BE2C (cell line): ENCODE measurements at regions not wholly inside any gene's neighbourhood (a gene's known extent, or its start where the extent isn't known, plus 50 kb on each side); places are given as distances from the start of the nearest gene placed in this dataset.

Experiments used
- DNase-seq: peaks from one replicate; pipeline ENCODE4 v3.0.0-alpha.2; 2020
- H3K27me3 ChIP-seq: fragments of 250-450 bp; sonication (Bioruptor Pico); 2 replicates; pipeline ENCODE4 v1.5.1; 2020; ENCODE audit warnings: mild to moderate bottlenecking
- H3K36me3 ChIP-seq: fragments of 250-450 bp; sonication (Bioruptor Pico); 2 replicates; pipeline ENCODE4 v1.5.1; 2020; ENCODE audit warnings: mild to moderate bottlenecking
- H3K4me1 ChIP-seq: fragments of 250-450 bp; sonication (Bioruptor Pico); 2 replicates; pipeline ENCODE4 v1.5.1; 2020
- H3K4me3 ChIP-seq: 2 replicates; pipeline ENCODE4 v1.5.1; 2011; ENCODE audit warnings: low read depth, low read length
- H3K9me3 ChIP-seq: fragments of 250-450 bp; sonication (Bioruptor Pico); 2 replicates; pipeline ENCODE4 v1.5.1; 2020
- CTCF ChIP-seq: IDR thresholded peaks from 2 replicates; pipeline ENCODE4 v1.5.1; 2012; ENCODE audit warnings: mild to moderate bottlenecking, low read depth, low read length

GRCh38 chr1:69252696-69253095, 315.0 kb upstream of the LRRC7 start:
- TF ChIP-seq CTCF = no peak
- Histone ChIP-seq H3K4me1 (no peaks in the 10 kb centered on the region), H3K9me3 (no peaks in the 10 kb centered on the region), H3K27me3 (no peaks in the 10 kb centered on the region), H3K4me3 (no peak overlapping the region), H3K36me3 (no peaks in the 10 kb centered on the region)
- no peak for DNase-seq

DNA sequence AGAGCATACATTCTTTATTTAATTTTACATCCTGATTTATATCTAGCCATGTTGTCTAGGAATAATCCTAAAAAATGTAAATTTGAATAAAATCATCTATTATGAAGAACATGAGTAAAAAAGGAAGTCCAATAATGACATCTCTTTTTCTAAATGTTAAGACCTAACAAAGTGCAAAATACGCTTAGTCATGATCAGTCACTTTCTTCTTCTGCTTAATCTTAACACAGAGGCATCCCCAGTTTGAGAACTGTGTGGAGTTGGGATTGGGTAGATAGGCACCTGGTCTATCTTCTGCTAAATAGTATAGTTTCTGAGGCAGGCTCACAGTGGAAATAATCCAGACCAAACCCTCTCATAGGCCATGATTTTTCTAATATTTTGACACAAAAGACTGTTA, 311.7 kb upstream of the LRRC7 start:
- no peak for TF ChIP-seq CTCF
- Histone ChIP-seq H3K27me3 (no peaks in the 10 kb centered on the region), H3K4me1 (no peaks in the 10 kb centered on the region), H3K9me3 (no peaks in the 10 kb centered on the region), H3K4me3 (no peak overlapping the region), H3K36me3 (no peaks in the 10 kb centered on the region)
- DNase-seq = no peak

DNA sequence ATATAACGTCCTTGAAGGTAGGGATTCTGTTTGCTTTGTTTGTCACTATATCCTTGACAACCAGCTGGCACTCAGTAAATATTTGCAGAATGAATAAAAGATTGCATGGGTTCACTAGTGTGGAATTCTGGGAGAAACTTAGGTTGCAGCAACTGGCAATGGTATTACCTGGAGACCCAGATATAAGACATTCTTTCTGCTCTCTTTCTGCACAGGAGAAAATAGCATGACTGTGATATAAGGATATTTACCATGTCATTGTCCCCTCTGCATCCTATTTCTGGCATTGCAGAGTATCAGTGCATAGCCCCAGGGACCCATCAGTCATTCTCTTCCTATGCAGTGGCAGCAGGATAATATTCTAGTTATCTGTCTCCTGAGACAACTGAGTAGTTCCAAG, 308.9 kb upstream of the LRRC7 start:
- Histone ChIP-seq H3K36me3 (no peaks in the 10 kb centered on the region), H3K4me1 (no peaks in the 10 kb centered on the region), H3K9me3 (no peaks in the 10 kb centered on the region), H3K27me3 (no peaks in the 10 kb centered on the region), H3K4me3 (no peak overlapping the region)
- TF ChIP-seq CTCF = no peak
- DNase-seq = no peak

DNA sequence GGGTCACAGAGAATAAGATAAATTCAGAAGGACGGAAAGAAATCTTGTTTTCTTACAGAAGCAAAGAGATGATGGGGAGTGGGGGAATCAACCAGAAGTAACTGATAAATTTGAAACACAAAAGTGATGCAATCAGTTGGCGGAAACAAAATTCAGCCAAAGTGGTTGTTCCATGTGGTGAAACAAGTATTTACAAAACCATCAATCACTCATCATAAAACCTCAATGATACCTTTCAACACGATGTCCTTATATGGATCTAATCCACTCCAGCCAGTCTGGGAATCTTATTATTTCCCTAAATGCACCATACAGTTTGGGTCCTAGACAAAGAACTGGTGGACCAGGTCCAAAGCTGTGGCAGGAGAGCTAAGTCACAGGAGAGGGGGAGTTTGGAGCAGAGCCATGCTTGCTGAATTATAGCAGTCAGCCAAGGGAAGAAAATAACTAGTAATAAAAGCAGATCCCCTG, 303.8 kb upstream of the LRRC7 start:
- H3K4me1 ChIP-seq = no peaks in the 10 kb centered on the region
- no peaks in the 10 kb centered on the region for H3K9me3 ChIP-seq
- H3K36me3 ChIP-seq = no peaks in the 10 kb centered on the region
- no peak overlapping the region for H3K4me3 ChIP-seq
- DNase-seq = no peak
- no peak for TF ChIP-seq CTCF
- H3K27me3 ChIP-seq = no peaks in the 10 kb centered on the region

DNA sequence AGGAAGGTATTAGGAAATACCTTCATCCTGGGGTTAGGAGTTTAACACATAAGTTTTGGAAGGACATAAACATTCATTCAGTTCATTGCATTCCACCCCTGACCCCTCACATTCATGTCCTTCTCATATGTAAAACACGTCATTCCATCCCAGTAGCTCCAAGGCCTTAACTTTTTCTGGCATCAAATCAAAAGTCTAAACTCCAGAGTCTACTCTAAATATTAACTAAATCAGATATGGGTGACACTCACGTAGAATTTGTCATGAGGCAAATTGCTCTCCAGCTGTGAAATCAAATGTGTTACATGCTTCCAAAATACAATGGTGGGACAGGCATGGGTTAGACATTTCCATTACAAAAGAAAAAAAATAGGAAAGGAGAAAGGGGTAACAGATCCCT, 298.2 kb upstream of the LRRC7 start:
- no peak for DNase-seq
- H3K27me3 ChIP-seq = no peaks in the 10 kb centered on the region
- no peaks in the 10 kb centered on the region for H3K36me3 ChIP-seq
- H3K9me3 ChIP-seq = no peaks in the 10 kb centered on the region
- no peak overlapping the region for H3K4me3 ChIP-seq
- H3K4me1 ChIP-seq = no peaks in the 10 kb centered on the region
- no peak for TF ChIP-seq CTCF

DNA sequence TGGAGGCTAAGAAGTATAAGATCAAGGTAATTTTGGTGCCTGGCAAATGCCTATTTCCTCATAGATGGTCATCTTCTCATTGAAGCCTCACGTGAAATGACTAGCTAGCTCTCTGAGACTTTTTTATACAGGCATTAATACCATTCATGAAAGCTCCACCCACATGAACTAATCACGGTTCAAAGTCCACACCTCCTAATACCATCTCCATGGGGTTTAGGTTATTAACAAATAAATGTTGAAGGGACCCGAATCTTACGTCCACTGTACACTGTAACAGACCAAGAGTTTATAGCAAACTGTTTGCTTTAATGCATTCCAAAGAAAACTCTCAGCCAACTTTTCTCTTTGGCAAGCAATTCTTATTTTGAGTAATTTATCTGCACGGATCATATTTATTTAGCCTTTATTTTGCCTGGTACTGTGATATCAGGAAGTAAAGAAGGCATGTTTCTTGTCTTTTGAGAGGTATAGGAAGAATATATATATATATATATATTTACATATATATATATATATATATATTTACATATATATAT, 296.1 kb upstream of the LRRC7 start:
- no peak for TF ChIP-seq CTCF
- Histone ChIP-seq H3K9me3 (no peaks in the 10 kb centered on the region), H3K27me3 (no peaks in the 10 kb centered on the region), H3K4me1 (no peaks in the 10 kb centered on the region), H3K36me3 (no peaks in the 10 kb centered on the region), H3K4me3 (no peak overlapping the region)
- no peak for DNase-seq
